Activated T-cell treated with anti-CD3 and anti-CD28 coated beads, Interleukin-2, amount 50 U/mL, for 48 hours (primary cell): ENCODE measurements at regions not wholly inside any gene's neighbourhood (a gene's known extent, or its start where the extent isn't known, plus 50 kb on each side); places are given as distances from the start of the nearest gene placed in this dataset.

Experiments used
- DNase-seq, 2 experiments: peaks; one replicate each; pipeline ENCODE4 v3.0.0-alpha.2; 2020

DNA sequence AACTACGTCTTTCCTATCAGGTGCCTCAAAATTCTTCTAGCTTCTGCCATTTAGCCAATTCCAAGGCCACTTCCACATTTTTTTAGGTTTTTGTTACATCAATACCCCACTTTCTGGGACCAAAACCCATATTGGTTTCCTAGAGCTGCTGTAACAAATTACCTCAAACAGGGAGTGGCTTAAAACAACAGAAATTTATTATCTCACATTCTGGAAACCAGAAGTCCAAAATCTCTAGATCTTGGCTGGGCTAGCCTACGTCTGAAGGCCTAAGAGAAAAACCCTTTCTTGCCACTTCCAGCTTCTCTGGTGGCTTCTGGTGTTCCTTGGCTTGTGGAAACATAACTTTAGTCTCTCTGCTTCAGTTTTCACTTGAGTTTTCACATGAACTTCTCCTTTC lies 85.1 kb upstream of the BMPER start:
- DNase-seq = no peak

DNA sequence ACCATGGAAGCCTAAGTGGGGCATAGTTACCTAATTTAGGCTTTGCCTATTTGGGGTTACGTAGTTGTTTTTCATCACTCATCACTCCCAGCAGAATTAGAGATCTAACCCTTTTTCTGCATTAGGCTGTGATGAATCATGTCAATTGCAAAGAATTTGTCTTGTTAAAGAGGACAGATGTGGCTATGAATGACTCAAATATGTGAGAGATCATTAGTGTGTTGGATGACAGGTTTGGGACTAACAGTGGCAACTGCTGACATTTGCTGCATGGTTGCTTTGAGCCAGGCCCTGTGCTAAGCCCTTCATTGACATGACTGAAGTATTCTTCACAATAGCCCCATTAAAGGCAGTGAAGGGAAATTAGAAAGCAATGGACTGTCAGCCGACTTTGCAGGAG lies 83.4 kb upstream of the BMPER start:
- DNase-seq = no peak

DNA sequence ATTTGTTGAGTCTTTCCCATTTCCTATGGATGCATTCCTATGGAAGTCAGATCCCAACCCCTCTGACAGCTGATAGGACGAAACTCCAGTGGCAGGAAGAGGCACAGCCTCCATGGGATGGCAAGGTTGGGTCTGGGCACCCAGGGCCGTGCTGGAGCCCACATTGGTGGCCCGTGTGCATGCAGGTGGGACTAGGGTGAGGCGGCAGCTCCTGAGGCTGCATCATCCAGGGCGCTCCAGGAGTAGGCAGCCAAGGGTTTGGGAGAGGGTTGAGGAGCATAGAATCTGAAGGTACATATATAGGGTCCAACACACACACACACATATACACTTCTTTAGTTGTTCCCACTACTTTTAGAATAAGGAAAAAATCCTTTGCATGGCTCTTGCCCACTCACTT lies 81.4 kb upstream of the BMPER start:
- no peak for DNase-seq

DNA sequence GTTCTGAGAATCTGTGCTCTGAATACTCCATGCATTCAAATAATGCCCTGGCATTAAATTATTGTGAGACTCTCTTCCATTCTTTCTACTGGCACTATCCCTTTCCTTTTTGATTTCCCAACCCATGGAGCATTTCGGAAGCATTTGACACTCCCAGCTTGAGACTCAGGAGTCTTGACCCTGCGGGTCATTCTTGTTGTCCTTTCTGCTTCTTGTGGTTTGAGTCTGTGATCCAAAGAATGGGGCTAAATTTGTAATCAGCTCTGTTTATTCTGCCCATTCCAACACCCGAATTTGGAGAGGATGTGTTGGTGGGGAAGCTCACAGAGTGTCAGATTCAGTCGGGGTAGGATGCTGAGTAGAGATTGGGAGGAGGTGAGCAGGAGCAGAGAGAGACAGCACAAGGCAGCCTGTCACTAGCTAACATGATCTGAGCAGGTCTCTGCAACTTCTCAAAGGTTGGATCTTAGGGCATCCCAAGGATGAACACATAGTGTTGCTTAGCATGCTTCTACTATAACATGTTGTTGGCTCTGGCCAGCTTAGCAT lies 80.4 kb upstream of the BMPER start:
- DNase-seq = no peak

DNA sequence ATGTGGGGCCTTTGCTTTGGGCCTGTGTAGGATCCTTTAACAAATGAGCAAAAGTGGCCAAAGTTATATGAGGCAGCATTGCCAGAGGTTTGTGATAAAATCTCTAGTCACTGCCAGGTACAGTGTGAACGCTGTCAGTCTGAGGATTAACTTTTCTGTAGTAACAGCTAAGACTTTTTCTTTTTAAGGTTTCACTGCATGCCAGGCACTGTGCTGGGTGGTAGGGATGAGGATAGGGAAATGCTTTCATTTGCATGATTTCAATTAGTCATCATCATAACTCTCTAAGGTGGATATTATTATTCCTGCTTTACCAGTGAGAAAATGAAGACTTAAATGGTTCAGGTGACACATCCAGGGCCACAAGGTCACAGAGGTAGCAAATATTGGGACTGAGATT lies 79.7 kb upstream of the BMPER start:
- no peak for DNase-seq

DNA sequence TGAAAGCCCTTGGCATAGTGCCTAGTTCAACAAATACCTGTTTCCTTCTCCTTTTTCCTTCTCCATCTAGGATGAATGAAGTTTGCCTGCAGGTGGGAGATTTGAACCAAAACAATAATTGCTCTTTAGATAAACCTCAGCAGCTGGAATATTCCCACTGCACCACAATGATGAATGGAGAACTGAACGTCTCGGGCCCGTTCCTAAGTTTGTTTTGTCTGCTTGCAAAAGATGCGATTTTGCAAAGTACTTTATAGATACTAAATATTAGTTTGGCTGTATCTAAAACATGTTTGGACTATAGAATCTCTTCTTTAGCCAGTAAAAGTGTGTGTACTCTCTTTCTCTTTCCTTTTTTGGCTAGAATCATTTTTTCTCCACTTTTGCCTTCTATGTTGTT lies 75.8 kb upstream of the BMPER start:
- DNase-seq = no peak

DNA sequence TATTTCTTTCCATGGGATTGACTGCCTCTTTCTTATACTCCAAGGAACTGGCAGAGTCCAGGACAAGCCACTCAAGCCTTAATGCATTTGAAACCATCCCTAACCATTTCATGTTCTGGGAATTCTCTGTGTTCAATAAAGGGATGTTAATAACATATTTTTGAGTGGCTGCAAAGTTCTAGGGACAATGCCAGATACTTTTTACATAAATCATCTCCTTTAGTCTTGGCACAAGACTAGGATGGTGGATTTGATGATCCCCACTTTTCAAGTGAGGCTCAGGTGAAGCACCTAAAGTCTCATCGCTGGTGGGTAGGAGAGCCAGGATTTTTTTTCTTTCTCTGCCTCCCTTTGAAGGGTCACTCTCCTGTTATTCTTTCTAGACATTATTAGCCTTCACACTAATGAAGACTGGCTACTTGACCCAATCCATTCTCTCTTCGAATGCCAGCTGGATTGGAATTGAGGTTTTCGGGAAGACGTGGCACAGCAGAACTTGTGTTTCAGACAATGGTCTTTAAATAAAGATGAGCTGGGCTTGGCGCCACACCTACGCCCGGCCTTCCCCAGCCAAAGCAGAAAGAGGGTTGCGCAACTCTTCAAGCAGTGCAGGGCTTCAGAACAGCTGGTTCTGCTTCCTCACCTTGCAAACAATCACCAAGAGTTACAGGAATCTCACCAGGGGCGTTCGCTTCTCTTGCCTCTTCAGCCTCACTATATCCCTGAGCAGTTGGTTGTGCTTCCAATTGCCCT lies 73.8 kb upstream of the BMPER start:
- no peak for DNase-seq

DNA sequence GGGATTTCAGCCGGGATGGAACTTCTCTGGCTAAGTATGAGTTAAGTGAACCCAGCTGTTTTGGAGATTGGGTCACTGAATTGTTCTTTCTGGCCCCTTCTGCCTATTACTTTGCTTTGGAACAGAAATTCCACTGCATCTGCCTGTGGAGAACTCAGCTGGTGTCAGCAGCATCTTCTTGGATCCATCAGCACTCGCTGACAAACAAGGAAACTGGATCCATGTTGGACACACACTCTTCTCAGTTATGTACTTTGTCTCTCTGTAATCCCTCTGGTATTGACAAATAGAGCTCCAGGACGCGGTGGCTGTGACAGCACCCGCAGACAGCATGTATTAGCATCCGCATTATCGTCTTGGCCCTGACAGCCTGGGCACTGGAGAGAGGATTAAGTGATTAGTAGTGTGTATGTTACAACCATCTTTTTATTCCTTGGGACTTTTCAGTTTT lies 73.0 kb upstream of the BMPER start:
- DNase-seq = no peak

DNA sequence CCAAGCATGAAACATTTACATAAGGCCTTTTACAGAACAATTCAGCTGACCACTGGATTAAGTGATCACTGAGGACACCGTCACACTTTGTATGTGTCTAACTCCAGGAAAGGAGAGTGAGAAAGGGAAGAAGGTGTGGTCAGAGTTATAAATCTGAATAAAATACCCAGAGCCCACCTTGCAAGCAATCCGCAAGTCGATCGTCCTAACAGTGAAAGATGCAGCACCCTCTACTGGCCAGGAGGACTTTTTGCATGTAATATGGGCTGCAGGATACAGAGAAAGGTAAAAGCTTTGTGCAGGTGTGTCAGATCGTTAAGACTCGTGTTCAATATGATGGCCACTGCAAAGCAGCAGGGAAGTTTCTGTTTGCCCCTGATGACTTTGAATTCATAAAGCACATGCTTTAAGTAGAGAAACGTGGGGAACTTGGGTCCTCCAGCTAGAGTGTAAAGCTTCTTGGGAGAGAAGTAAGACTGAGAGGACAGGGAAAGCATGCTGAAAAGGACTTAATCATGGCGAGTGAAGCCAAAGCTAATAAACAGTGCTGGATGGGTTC lies 68.5 kb upstream of the BMPER start:
- peak; percentile 41 to 45 for DNase-seq

DNA sequence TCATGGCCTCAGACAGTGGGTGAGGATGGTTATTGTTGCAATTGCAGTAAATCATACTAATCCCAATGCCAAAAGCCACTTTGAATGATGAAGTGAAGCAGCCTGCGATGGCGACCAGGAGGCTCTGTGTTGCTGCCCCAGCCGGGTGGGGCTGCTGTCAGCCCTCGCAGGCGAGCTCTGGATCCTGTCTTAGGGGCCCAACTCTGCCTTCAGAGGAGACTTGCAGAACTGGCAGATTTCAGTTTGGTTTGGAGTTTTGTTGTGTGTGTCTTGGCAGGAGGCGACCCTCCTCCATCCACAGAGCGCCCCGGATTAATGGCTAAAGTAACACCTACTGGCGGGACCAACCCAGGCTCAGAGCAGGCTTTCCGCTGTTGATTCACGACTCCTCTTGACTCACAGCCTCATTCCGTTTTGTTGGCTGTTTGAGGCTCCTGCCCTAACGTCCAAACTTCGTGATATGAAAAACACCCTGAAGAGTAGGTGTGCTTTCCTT lies 67.9 kb upstream of the BMPER start:
- DNase-seq = no peak

DNA sequence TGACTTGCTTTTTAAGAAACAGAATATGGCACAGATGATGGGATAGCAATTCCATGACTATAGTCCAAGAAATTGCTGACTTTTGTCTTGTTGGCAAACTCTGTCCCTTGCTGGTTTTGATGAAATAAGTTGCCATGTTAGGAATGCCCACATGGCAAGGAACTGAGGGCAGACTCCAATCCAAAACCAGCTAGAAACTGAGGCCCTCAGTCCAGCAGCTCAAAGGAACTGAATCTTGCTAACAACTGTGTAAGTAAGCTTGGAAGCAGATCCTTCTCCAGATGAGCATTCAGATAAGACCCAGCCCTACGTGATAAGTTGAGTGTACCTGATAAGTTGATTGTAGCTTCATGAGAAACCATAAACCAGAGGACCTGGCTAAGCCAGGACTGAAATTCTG lies 64.3 kb upstream of the BMPER start:
- no peak for DNase-seq

DNA sequence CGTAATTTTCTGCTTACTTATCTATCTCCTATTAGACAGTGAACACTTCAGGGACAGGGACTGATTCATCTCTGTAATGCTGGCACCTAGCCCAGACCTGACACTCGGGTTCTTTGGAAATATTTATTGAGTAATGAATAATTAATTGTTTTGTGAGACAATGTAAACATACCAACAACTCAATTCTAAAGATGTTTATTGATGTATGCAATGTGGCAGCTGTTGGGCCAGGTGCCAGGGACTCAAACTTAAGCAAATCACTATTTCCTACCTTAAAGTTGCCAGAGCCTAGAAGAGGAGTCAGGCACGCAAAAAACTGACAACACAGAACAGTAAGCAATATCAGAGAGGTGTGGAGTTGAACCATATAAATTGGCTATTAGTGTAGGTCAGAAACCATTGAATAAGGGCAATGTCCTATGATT lies 63.6 kb upstream of the BMPER start:
- DNase-seq = no peak

DNA sequence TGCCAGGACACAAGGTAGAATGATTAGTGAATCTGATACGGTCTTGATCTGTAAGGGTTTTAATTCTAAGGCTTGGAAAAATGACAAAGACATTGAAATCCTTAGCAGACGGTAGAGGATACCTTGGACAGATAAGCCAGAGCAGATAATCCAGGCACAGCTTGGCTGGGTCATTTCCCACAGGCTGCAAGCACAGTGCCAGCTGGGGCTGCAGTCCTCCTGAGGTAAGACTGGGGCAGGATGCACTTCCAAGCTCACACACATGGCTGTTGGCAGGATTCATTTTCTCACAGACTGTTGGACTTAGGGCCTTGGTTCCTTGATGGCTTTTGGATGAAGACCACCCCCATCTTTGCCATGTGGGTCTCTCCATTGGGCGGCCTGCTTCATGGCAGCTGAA lies 63.2 kb upstream of the BMPER start:
- DNase-seq = no peak

DNA sequence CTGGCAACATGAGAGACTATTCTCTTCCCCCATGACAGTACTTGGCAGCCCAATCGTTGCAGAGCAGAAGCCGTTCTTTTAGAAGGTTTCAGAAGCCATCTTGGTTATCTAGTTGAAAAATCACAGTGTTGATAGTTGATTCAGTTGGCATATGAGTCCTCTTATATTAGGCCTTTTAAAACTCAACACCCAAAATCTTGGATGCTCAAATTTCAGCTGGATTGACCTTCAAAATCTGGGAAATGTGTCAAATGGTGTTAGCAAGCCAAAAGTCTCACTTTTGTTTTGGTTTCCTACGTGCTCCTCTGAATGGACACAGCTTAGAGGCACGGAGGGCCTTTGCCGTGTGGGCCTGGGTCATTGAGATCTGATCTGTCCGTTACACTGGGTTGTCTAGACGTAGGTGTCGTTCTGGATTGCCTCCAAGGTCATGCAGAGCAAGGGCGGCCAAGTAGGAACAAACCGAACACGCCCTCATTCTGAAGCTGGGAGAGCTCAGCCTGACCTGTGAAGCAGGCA lies 59.3 kb upstream of the BMPER start:
- no peak for DNase-seq

DNA sequence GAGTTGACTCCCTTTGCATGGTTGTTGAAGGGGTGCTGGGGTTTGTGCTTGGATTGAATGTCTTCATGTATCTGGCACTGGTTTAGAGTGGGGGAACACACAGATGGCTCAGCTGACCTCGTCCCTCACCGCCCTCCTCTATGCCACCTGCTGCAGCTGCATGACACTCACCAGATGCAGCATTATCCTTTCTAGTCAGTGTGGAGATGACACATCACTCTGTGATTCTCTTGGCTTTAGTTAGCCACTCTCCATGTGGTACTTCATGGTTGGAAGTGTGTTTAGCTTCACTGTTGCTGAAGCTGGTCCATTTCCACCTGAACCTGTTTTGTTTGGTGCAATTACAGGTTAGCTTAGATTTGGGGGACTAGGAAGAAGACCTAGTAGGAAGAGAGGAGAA lies 56.3 kb upstream of the BMPER start:
- DNase-seq = no peak

DNA sequence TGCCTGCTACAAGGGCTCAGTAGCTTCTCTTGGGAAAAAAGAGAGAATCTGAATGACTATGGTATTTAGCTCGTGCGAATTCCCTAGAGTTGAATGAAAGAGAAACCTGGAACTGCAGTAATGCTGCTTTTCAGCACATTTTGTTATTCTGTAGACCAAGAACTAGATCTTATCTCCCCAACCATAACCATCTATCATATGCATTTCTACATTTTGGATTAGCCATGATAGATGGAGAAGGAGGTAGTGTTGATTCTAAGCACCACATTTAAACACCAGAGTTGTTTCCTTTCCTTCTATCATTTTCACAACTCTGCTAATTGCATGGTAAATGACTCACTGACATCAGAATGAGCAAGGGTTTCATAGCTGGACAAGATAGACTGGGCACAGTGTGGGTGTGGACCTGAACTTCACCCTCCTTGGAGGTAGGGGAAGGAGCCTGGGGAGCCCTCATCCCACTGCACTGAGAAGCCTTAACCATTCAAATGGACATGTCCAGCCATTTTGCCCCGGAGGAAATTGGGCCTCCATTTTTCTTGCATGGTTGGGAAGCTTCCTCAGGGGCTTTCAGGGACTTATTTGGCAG lies 55.3 kb upstream of the BMPER start:
- DNase-seq = no peak

DNA sequence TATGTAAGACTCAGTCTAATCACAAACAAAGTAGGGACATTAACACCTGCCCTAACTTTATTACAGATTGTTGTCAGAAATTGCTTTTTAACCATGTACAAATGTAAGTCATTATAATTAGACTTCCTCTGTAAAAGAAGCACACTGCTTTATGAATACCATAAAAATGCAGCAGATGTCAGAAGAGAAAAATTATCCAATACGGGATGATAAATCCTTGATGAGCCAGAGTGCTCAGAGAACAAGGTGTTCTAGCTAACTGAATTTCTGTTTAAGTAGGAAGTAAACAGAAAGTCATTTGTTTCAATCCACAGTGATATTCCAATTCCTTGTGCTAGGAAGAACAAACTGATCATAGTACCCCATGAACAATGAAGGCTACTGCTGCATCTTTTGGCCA lies 54.6 kb upstream of the BMPER start:
- no peak for DNase-seq

DNA sequence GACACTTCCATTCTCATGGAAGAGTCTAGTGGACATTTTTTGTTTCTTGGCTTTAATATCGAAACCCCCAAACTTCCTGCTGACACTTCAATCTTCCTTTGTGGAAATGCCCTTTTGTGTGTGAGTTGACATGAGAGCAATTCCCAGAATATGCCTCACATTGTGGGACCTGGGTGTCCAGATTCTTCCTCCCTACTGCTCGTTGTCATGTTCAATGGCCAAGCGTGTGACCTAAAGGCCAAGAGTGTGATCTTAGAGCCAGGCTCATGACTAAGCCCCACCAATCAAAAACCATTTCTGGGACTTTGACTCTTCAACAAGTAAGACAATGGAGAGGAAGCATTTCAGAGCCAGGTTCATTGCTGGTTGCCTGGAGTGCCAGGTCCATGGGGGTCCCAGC lies 52.5 kb upstream of the BMPER start:
- no peak for DNase-seq

DNA sequence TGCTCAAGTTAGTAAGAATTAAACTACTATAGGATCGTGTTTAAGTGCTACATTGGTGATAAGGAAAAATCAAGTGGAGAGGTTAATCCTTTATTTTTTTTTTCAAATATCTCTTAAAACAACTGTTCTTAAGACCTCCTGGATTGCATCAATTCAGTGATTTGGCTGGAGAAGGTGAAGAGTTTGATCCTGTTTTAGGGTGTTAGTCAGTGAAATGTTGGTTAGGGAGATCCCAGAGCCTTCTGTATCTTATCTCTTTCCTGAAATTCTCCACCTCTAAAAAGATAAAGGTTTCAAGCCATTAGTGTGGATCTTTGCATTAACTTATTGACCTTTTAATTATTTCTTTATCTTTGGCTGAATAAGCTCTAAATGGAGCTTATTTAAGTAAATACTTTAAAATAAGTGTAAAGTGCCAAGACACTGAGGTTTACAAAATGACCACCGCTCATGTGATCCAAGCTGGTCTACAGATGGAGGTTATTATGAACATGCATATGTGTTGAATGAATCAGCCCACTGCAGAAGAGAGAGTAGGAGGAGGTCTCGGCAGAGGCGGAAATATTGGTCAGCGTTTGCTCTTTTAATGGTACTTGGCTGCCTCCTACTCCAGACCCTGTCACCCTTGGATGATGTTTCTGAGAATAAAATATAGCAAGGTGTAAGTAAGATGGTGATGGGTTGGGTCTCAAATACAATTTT lies 51.8 kb upstream of the BMPER start:
- no peak for DNase-seq

DNA sequence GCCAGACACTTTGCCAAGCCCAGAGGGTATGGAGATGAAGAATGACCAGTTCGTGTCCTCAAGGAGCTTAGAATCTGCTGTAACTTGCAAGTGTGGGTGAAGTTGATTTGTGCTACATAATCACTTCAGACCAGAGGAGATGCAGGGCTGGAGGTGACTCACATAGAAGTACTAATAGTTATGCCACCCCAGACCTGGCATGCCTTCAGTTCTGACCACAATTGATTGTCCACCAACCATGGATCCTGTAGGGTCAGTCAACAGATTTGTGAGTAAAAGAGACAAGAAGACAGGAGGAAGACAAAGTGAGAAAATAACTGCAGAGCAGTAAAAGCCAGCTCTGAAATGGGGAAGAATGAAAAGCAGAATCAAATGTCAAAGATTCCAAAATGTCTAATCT lies 51.2 kb upstream of the BMPER start:
- no peak for DNase-seq

DNA sequence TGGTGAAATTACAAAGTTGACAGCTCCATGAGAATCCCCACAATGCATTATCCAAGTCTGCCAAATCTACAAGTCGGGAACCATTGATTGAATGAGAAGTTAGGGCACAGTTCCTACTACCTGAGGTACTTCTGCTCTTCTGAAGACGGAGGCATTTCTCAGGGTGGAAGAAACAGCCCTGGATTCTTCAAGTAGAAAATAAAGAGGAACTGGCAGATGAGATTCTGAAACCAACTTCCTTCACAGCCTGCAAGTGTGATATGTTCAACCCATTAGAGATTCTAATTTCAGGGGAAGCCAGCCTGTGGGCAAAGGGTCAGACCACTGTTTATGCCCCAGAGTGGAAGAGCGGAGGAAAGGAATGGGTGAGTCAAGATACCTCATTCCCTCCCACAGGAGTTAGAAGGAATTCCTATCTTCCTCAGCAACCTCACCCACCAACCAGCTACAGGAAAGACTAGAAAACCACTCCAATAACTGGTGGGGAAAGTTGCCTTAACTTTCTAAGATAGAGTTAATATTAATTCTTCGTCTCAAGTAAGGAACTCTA lies 50.5 kb upstream of the BMPER start:
- DNase-seq = no peak
